HCT116 (cell line): ENCODE measurements at regions not wholly inside any gene's neighbourhood (a gene's known extent, or its start where the extent isn't known, plus 50 kb on each side); places are given as distances from the start of the nearest gene placed in this dataset.

Experiments used
- ATAC-seq: fragments of 200-7000 bp; cut with Tn5 transposase; 2 replicates; pipeline ENCODE4 v1.9.1; 2020; ENCODE audit warnings: mild to moderate bottlenecking, moderate library complexity
- BruUV-seq: library from RNA; stranded (reverse); fragments of 400-500 nt; replicated peaks from 2 replicates; lab custom pipeline; 2021; lab: Mats Ljungman, UMichigan
- CTCF ChIA-PET: fragments of 300-600 bp; sonication (Branson Sonifier 250); formaldehyde crosslinking; loops from one replicate; lab custom pipeline; 2021; ENCODE audit warnings: antibody characterized with exemption; lab: Charles Lee
- POLR2A ChIA-PET: fragments of 300-600, 350-600 bp; sonication (Branson Sonifier 250); formaldehyde crosslinking; loops from one replicate; lab custom pipeline; 2021; ENCODE audit warnings: antibody characterized with exemption; lab: Charles Lee
- RAD21 ChIA-PET, 2 experiments: fragments of 300-600 bp; sonication (Branson Sonifier 250); formaldehyde crosslinking; loops; one replicate each; lab custom pipeline; 2023; ENCODE audit warnings: low total read pairs in 2 of 2; ENCODE audit not compliant: uncharacterized antibody in 2 of 2, unreplicated experiment in 2 of 2, low non-redundant PET in 1 of 2; lab: Charles Lee
- DNase-seq: peaks from one replicate; pipeline ENCODE4 v3.0.0-alpha.2; 2010; ENCODE audit warnings: low read depth, low spot score
- H2AFZ ChIP-seq: fragments of 200-600 bp; shearing (Covaris generic), sonication (generic); 2 replicates; pipeline ENCODE4 v1.6.1; 2017; ENCODE audit warnings: low read depth, mixed run types, mixed read lengths, antibody characterized with exemption, low read length; ENCODE audit not compliant: poor library complexity, severe bottlenecking
- H3K27ac ChIP-seq: 2 replicates; pipeline ENCODE4 v1.5.1; 2012; ENCODE audit warnings: low read depth, low read length
- H3K27me3 ChIP-seq: fragments of 200-600 bp; sonication (generic); 2 replicates; pipeline ENCODE4 v1.6.1; 2016; ENCODE audit warnings: mixed run types, low read length, mixed read lengths; ENCODE audit not compliant: insufficient read depth
- H3K36me3 ChIP-seq, 2 experiments: fragments of 200-500 bp in 1 of 2; fragments of 200-600 bp in 1 of 2; sonication (Bioruptor generic) in 1 of 2; sonication (generic) in 1 of 2; 2 replicates each; pipeline versions ENCODE4 v1.5.1 to v1.6.1; 2014 to 2016; ENCODE audit warnings: low read length in 2 of 2, inconsistent platforms in 1 of 2, mixed read lengths in 1 of 2, mixed run types in 1 of 2; ENCODE audit not compliant: insufficient read depth in 2 of 2, control insufficient read depth in 1 of 2
- H3K4me1 ChIP-seq, 2 experiments: fragments of 200-600 bp in 1 of 2; sonication (generic) in 1 of 2; 2 replicates each; pipeline versions ENCODE4 v1.5.1 to v1.6.1; 2012 to 2017; ENCODE audit warnings: low read length in 2 of 2, inconsistent platforms in 1 of 2, mild to moderate bottlenecking in 1 of 2, mixed read lengths in 1 of 2, mixed run types in 1 of 2, moderate library complexity in 1 of 2; ENCODE audit not compliant: insufficient read depth in 2 of 2, control insufficient read depth in 1 of 2
- H3K4me2 ChIP-seq: fragments of 200-600 bp; sonication (generic); 2 replicates; pipeline ENCODE4 v1.6.1; 2017; ENCODE audit warnings: mixed run types, low read length, mixed read lengths
- H3K4me3 ChIP-seq, 2 experiments: fragments of 200-600 bp in 1 of 2; sonication (generic) in 1 of 2; replicated peaks in 1 of 2; 2 replicates each; pipeline ENCODE4 v1.5.1; 2011 to 2016; ENCODE audit warnings: low read length in 2 of 2, control low read depth in 1 of 2, low read depth in 1 of 2, mild to moderate bottlenecking in 1 of 2, mixed read lengths in 1 of 2, mixed run types in 1 of 2
- H3K79me2 ChIP-seq: fragments of 200-600 bp; sonication (generic); 2 replicates; pipeline ENCODE4 v1.6.1; 2017; ENCODE audit warnings: mild to moderate bottlenecking, mixed run types, low read length, moderate library complexity, mixed read lengths; ENCODE audit not compliant: insufficient read depth
- H3K9ac ChIP-seq: fragments of 200-600 bp; sonication (generic); 2 replicates; pipeline ENCODE4 v1.6.1; 2016; ENCODE audit warnings: low read length, mixed read lengths
- H3K9me2 ChIP-seq: fragments of 200-600 bp; sonication (generic), shearing (Covaris generic); 2 replicates; pipeline ENCODE4 v1.6.1; 2017; ENCODE audit warnings: mixed run types, mild to moderate bottlenecking, moderate library complexity; ENCODE audit not compliant: insufficient read depth
- H3K9me3 ChIP-seq, 2 experiments: fragments of 200-500 bp in 1 of 2; fragments of 200-600 bp in 1 of 2; sonication (Bioruptor generic) in 1 of 2; sonication (generic) in 1 of 2; 2 replicates each; pipeline ENCODE4 v1.6.1; 2014 to 2017; ENCODE audit warnings: low read length in 2 of 2, mixed read lengths in 2 of 2, inconsistent platforms in 1 of 2, low read depth in 1 of 2, mild to moderate bottlenecking in 1 of 2, mixed run types in 1 of 2, moderate library complexity in 1 of 2; ENCODE audit not compliant: control insufficient read depth in 1 of 2, insufficient read depth in 1 of 2
- H4K20me1 ChIP-seq: fragments of 200-600 bp; sonication (generic), shearing (Covaris generic); 2 replicates; pipeline ENCODE4 v1.6.1; 2017; ENCODE audit warnings: mixed run types, mild to moderate bottlenecking, moderate library complexity; ENCODE audit not compliant: insufficient read depth
- CBX3 ChIP-seq: IDR thresholded peaks from 2 replicates; pipeline ENCODE4 v1.6.1; 2012; ENCODE audit warnings: low read depth
- CEBPB ChIP-seq: IDR thresholded peaks from 2 replicates; pipeline ENCODE4 v1.6.1; 2012; ENCODE audit warnings: low read depth
- FOSL1 ChIP-seq: IDR thresholded peaks from 2 replicates; pipeline ENCODE4 v1.6.1; 2012; ENCODE audit warnings: low read depth
- JUND ChIP-seq: IDR thresholded peaks from 2 replicates; pipeline ENCODE4 v1.6.1; 2012
- SIN3A ChIP-seq: IDR thresholded peaks from 2 replicates; pipeline ENCODE4 v1.6.1; 2012; ENCODE audit warnings: low read depth
- SP1 ChIP-seq: IDR thresholded peaks from 2 replicates; pipeline ENCODE4 v1.6.1; 2012; ENCODE audit warnings: low read depth
- SRF ChIP-seq: IDR thresholded peaks from 2 replicates; pipeline ENCODE4 v1.6.1; 2012; ENCODE audit warnings: low read depth
- TCF7L2 ChIP-seq: IDR thresholded peaks from 2 replicates; pipeline ENCODE4 v1.7.0; 2011; ENCODE audit warnings: borderline replicate concordance, inconsistent platforms; ENCODE audit not compliant: insufficient read depth, insufficient read length; ENCODE audit errors: extremely low read depth
- ZFX ChIP-seq: fragments of 450-650 bp; IDR thresholded peaks from 2 replicates; pipeline ENCODE4 v1.6.1; 2017
- ZNF274 ChIP-seq: fragments of 200-500 bp; sonication (Bioruptor generic); IDR thresholded peaks from 2 replicates; pipeline ENCODE4 v1.6.1; 2014; ENCODE audit warnings: mild to moderate bottlenecking, low read depth, low read length, inconsistent platforms
- intact Hi-C: fragments of 100-400 bp; cut with micrococcal nuclease; formaldehyde crosslinking; loops from 2 replicates; pipeline ENCODE4 v1.10.0; 2022
- TF ChIP-seq, protein P1 (sequence below), 3 experiments: fragments of 200-600 bp in 1 of 3; sonication (generic) in 1 of 3; IDR thresholded peaks in 2 of 3; conservative IDR thresholded peaks in 1 of 3; 2 replicates each; pipeline ENCODE4 v1.5.1; 2012 to 2017; ENCODE audit warnings: low read depth in 2 of 3, low read length in 2 of 3, antibody characterized with exemption in 1 of 3, borderline replicate concordance in 1 of 3, control low read depth in 1 of 3, mild to moderate bottlenecking in 1 of 3, mixed read lengths in 1 of 3, mixed run types in 1 of 3, moderate library complexity in 1 of 3; ENCODE audit not compliant: insufficient read depth in 1 of 3
- TF ChIP-seq, protein P2 (sequence below): IDR thresholded peaks from 2 replicates; pipeline ENCODE4 v1.6.1; 2012; ENCODE audit warnings: low read depth
- TF ChIP-seq, protein P3 (sequence below): IDR thresholded peaks from 2 replicates; pipeline ENCODE4 v1.6.1; 2012

DNA sequence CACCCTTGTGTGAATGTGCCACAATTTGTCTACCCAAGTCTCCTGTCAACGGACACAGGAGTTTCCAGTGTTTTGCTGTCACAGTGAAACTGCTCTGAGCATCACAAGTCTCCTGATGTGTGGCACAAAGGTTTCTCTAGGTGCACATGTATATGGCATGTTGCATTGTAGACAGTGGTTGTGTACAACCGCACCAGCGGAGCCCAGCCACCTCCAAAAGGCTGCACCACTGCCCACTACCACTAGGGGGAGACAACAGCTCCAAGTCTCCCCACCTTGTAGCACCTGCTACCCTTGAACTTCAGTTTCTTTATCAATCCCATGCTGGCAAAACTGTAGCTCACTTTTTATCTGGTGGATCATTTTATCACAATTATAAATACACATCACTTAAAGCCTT is 95.5 kb upstream of the ZNF469 start (continued):
- no peak for TF ChIP-seq FOSL1
- TF ChIP-seq, all 23 proteins: peak for 3

DNA sequence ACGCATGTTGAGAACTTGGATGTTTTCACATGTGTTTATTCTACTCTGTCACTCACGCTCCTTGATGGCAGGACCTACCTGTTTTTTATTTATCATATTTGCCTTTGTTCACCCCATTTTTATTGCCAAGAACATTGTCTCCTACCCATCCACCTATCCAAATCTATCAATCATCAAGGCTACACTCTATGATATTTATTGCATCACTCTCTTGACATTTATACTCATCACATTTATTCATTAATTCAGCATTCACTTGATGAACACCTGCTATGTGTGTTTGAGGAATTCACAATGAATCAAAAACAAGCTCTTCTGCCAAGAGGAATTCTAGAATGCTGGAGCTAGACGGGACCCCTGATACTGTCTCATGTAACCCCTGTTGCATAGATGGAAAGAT is 94.5 kb upstream of the ZNF469 start:
- no peak overlapping the region for H3K4me2 ChIP-seq
- peaks cover 0 to 5% of the 10 kb centered on the region in 2 experiments; a peak in 1 of 4 replicates for H3K9me3 ChIP-seq
- ATAC-seq = no peak
- TF ChIP-seq SP1 (no peak), SIN3A (no peak), ZFX (no peak)
- TF ChIP-seq, all 23 proteins: peak for 0
- no peak overlapping the region for H3K9ac ChIP-seq
- H3K27ac ChIP-seq = no peak overlapping the region
- no peaks in the 10 kb centered on the region for H3K36me3 ChIP-seq
- no peaks in the 10 kb centered on the region for H3K9me2 ChIP-seq
- CTCF ChIA-PET = interaction anchor here (1.3 to 3.1 kb wide), 5 partner anchors 10 to 149 kb away, joined by 3 to 46 read pairs (median 16); no protein-coding TSS in a partner anchor
- DNase-seq = no peak
- POLR2A ChIA-PET = no interaction called here
- RAD21 ChIA-PET = interaction anchor here in 1 of 2 experiments (1.9 kb wide), 1 partner anchor 149 kb away, joined by 7 read pairs; no protein-coding TSS in a partner anchor
- no peaks in the 10 kb centered on the region for H4K20me1 ChIP-seq
- no TSS peak for BruUV-seq
- H3K27me3 ChIP-seq = peaks cover 13% of the 10 kb centered on the region; the same call in 1 of the 2 replicates
- H3K4me1 ChIP-seq = peaks cover 0 to 5% of the 10 kb centered on the region in 2 experiments; a peak in 2 of 4 replicates
- no peak overlapping the region for H3K4me3 ChIP-seq
- intact Hi-C loops = no loop called here
- no peaks in the 10 kb centered on the region for H3K79me2 ChIP-seq
- no peak overlapping the region for H2AFZ ChIP-seq

DNA sequence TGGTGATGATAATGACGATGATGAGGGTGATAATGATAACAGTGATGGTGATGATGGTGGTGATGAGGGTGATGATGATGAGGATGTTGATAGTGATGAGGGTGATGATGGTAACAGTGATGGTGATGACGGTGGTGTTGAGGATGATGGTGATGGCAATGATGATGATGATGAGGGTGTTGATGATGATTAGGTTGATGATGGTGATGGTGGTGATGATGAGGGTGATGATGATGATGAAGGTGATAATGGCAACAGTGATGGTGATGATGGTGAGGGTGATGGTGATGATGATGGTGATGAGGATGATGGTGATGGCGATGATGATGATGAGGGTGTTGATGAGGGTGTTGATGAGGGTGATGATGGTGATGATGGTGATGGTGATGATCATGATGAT is 93.8 kb upstream of the ZNF469 start:
- Histone ChIP-seq H3K9me2 (no peaks in the 10 kb centered on the region), H4K20me1 (no peaks in the 10 kb centered on the region), H3K9me3 (peaks cover 0 to 5% of the 10 kb centered on the region in 2 experiments; a peak in 1 of 4 replicates), H3K4me3 (no peak overlapping the region), H3K4me2 (no peak overlapping the region), H3K36me3 (no peaks in the 10 kb centered on the region), H3K9ac (no peak overlapping the region), H3K27ac (no peak overlapping the region), H3K4me1 (peaks cover 0 to 5% of the 10 kb centered on the region in 2 experiments; a peak in 2 of 4 replicates), H3K27me3 (peaks cover 13% of the 10 kb centered on the region; the same call in 1 of the 2 replicates), H2AFZ (no peak overlapping the region), H3K79me2 (no peaks in the 10 kb centered on the region)
- DNase-seq (no peak), ATAC-seq (no peak)
- ChIA-PET RAD21 (no interaction called here), CTCF (interaction anchor here (1.3 to 3.1 kb wide), 2 partner anchors 10 to 148 kb away, joined by 4 to 16 read pairs; no protein-coding TSS in a partner anchor), POLR2A (no interaction called here)
- BruUV-seq = no TSS peak
- intact Hi-C loops = no loop called here
- TF ChIP-seq ZFX (no peak), TCF7L2 (no peak), CEBPB (no peak), SP1 (no peak), JUND (no peak), ZNF274 (no peak), CBX3 (no peak), SRF (no peak), SIN3A (no peak)
- TF ChIP-seq, protein P1, sequence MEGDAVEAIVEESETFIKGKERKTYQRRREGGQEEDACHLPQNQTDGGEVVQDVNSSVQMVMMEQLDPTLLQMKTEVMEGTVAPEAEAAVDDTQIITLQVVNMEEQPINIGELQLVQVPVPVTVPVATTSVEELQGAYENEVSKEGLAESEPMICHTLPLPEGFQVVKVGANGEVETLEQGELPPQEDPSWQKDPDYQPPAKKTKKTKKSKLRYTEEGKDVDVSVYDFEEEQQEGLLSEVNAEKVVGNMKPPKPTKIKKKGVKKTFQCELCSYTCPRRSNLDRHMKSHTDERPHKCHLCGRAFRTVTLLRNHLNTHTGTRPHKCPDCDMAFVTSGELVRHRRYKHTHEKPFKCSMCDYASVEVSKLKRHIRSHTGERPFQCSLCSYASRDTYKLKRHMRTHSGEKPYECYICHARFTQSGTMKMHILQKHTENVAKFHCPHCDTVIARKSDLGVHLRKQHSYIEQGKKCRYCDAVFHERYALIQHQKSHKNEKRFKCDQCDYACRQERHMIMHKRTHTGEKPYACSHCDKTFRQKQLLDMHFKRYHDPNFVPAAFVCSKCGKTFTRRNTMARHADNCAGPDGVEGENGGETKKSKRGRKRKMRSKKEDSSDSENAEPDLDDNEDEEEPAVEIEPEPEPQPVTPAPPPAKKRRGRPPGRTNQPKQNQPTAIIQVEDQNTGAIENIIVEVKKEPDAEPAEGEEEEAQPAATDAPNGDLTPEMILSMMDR (IDR thresholded peaks at IDR 0.05 in 2 of 3, conservative IDR thresholded peaks at IDR 0.05 in 1 of 3; ENCODE audit: borderline replicate concordance in 1 of 3, insufficient read depth in 1 of 3, low read depth in 2 of 3, low read length in 2 of 3) = no peak
- TF ChIP-seq, protein P2, sequence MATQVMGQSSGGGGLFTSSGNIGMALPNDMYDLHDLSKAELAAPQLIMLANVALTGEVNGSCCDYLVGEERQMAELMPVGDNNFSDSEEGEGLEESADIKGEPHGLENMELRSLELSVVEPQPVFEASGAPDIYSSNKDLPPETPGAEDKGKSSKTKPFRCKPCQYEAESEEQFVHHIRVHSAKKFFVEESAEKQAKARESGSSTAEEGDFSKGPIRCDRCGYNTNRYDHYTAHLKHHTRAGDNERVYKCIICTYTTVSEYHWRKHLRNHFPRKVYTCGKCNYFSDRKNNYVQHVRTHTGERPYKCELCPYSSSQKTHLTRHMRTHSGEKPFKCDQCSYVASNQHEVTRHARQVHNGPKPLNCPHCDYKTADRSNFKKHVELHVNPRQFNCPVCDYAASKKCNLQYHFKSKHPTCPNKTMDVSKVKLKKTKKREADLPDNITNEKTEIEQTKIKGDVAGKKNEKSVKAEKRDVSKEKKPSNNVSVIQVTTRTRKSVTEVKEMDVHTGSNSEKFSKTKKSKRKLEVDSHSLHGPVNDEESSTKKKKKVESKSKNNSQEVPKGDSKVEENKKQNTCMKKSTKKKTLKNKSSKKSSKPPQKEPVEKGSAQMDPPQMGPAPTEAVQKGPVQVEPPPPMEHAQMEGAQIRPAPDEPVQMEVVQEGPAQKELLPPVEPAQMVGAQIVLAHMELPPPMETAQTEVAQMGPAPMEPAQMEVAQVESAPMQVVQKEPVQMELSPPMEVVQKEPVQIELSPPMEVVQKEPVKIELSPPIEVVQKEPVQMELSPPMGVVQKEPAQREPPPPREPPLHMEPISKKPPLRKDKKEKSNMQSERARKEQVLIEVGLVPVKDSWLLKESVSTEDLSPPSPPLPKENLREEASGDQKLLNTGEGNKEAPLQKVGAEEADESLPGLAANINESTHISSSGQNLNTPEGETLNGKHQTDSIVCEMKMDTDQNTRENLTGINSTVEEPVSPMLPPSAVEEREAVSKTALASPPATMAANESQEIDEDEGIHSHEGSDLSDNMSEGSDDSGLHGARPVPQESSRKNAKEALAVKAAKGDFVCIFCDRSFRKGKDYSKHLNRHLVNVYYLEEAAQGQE = no peak
- TF ChIP-seq, protein P3, sequence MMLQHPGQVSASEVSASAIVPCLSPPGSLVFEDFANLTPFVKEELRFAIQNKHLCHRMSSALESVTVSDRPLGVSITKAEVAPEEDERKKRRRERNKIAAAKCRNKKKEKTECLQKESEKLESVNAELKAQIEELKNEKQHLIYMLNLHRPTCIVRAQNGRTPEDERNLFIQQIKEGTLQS = no peak
